K562 (cell line): ENCODE measurements at regions not wholly inside any gene's neighbourhood (a gene's known extent, or its start where the extent isn't known, plus 50 kb on each side); places are given as distances from the start of the nearest gene placed in this dataset.

Experiments
- ATAC-seq: fragments of 200-7000 bp; cut with Tn5 transposase; 3 replicates; pipeline ENCODE4 v1.9.1; 2020; ENCODE audit warnings: moderate library complexity
- BruUV-seq: library from RNA; stranded (reverse); fragments of 400-500 nt; replicated peaks from 2 replicates; lab custom pipeline; 2021; lab: Mats Ljungman, UMichigan
- CTCF ChIA-PET: fragments of 300-600 bp; formaldehyde crosslinking; extraction: SDS; loops from one replicate; lab custom pipeline; 2021; ENCODE audit warnings: low intra/inter-chr PET ratio; lab: Yijun Ruan, JAX
- POLR2A ChIA-PET: fragments of 300-600, 350-650 bp; sonication (Branson Sonifier 250); formaldehyde crosslinking; extraction: SDS; loops from one replicate; lab custom pipeline; 2021; ENCODE audit warnings: antibody characterized with exemption, inconsistent platforms; lab: Yijun Ruan, JAX
- DNase-seq, 4 experiments: peaks; one replicate each; pipeline versions ENCODE4 v3.0.0 to v3.0.0-alpha.2; 2011 to 2018; ENCODE audit warnings: low spot score in 3 of 4, mixed read lengths in 3 of 4; ENCODE audit errors: extremely low read depth in 1 of 4
- FAIRE-seq: peaks from 2 replicates; lab custom pipeline; 2011; peaks lifted over from hg19 to GRCh38; lab: Jason Lieb, UNC
- H2AFZ ChIP-seq: 2 replicates; pipeline ENCODE4 v1.6.0; 2011; ENCODE audit warnings: low read depth, low read length, control low read depth, inconsistent platforms
- H3K27ac ChIP-seq: fragments of 200-600 bp; 3 replicates; pipeline ENCODE4 v1.8.0; 2011; ENCODE audit warnings: low read depth, mild to moderate bottlenecking, control low read depth, inconsistent platforms, low read length, moderate library complexity, mixed read lengths; ENCODE audit errors: extremely low read depth
- H3K27me3 ChIP-seq, 2 experiments: fragments of 300-600 bp in 1 of 2; 2 replicates in 1 of 2; 3 replicates in 1 of 2; pipeline versions ENCODE4 v1.6.0 to v1.8.0; 2011; ENCODE audit warnings: inconsistent platforms in 2 of 2, low read length in 2 of 2, mild to moderate bottlenecking in 1 of 2, mixed read lengths in 1 of 2, moderate library complexity in 1 of 2; ENCODE audit not compliant: control insufficient read depth in 2 of 2, insufficient read depth in 2 of 2
- H3K36me3 ChIP-seq: fragments of 300-600 bp; 3 replicates; pipeline ENCODE4 v1.8.0; 2011; ENCODE audit warnings: mild to moderate bottlenecking, low read length, inconsistent platforms; ENCODE audit not compliant: control insufficient read depth, insufficient read depth
- H3K4me1 ChIP-seq, 2 experiments: fragments of 200-600 bp in 1 of 2; replicated peaks in 1 of 2; 2 replicates in 1 of 2; 3 replicates in 1 of 2; pipeline versions ENCODE4 v1.5.1 to v1.8.0; 2011; ENCODE audit warnings: inconsistent platforms in 2 of 2, low read length in 2 of 2, mild to moderate bottlenecking in 1 of 2, mixed read lengths in 1 of 2, moderate library complexity in 1 of 2; ENCODE audit not compliant: control insufficient read depth in 2 of 2, insufficient read depth in 2 of 2
- H3K4me2 ChIP-seq: 2 replicates; pipeline ENCODE4 v1.6.1; 2011; ENCODE audit warnings: low read length, control low read depth, inconsistent platforms, mixed read lengths; ENCODE audit not compliant: insufficient read depth
- H3K4me3 ChIP-seq: fragments of 200-600 bp; sonication (generic), shearing (Covaris generic); 2 replicates; pipeline ENCODE4 v1.5.1; 2016; ENCODE audit warnings: control low read depth, inconsistent platforms
- H3K79me2 ChIP-seq: fragments of 200-600 bp; 3 replicates; pipeline ENCODE4 v1.8.0; 2011; ENCODE audit warnings: low read length, inconsistent platforms; ENCODE audit not compliant: control insufficient read depth, insufficient read depth
- H3K9ac ChIP-seq, 2 experiments: 2 replicates each; pipeline versions ENCODE4 v1.6.0 to v1.6.1; 2011; ENCODE audit warnings: low read depth in 2 of 2, low read length in 2 of 2, control low read depth in 1 of 2, inconsistent platforms in 1 of 2, mild to moderate bottlenecking in 1 of 2, mixed read lengths in 1 of 2; ENCODE audit not compliant: insufficient read depth in 1 of 2
- H3K9me1 ChIP-seq: one replicate; pipeline ENCODE4 v1.6.0; 2011; ENCODE audit warnings: inconsistent platforms, mild to moderate bottlenecking, low read length, moderate library complexity; ENCODE audit not compliant: control insufficient read depth, insufficient read depth
- H3K9me3 ChIP-seq: replicated peaks from 2 replicates; pipeline ENCODE4 v1.5.1; 2011; ENCODE audit warnings: low read depth, low read length, inconsistent platforms; ENCODE audit not compliant: control insufficient read depth, insufficient read depth
- H4K20me1 ChIP-seq: replicated peaks from 2 replicates; pipeline ENCODE4 v1.6.1; 2011; ENCODE audit warnings: low read length, inconsistent platforms, mixed read lengths; ENCODE audit not compliant: control insufficient read depth, insufficient read depth
- ARHGAP35 ChIP-seq: fragments of 450-650 bp; IDR thresholded peaks from 2 replicates; pipeline ENCODE4 v1.6.1; 2018; ENCODE audit not compliant: partially characterized antibody
- ATF1 ChIP-seq, 2 experiments: fragments of 450-650 bp in 1 of 2; IDR thresholded peaks; 2 replicates each; pipeline ENCODE4 v1.6.1; 2016; ENCODE audit warnings: missing compliant biosample characterization in 1 of 2, missing genetic modification characterization in 1 of 2
- ELF2 ChIP-seq: fragments of 250-450 bp; sonication (Bioruptor Pico); IDR thresholded peaks from 2 replicates; pipeline ENCODE4 v1.5.0; 2021; ENCODE audit warnings: mild to moderate bottlenecking
- EP400 ChIP-seq: fragments of 450-650 bp; IDR thresholded peaks from 2 replicates; pipeline ENCODE4 v1.6.1; 2017; ENCODE audit warnings: antibody characterized with exemption, mild to moderate bottlenecking, moderate library complexity
- GABPA ChIP-seq: fragments of 200-800 bp; sonication (Bioruptor generic); conservative IDR thresholded peaks from 2 replicates; pipeline ENCODE4 v1.6.1; 2016; ENCODE audit warnings: low read depth, missing genetic modification characterization, missing compliant biosample characterization
- GATAD2B ChIP-seq: fragments of 450-650 bp; IDR thresholded peaks from 2 replicates; pipeline ENCODE4 v1.6.1; 2017; ENCODE audit warnings: mild to moderate bottlenecking, borderline replicate concordance
- KLF1 ChIP-seq: fragments of 450-650 bp; IDR thresholded peaks from 2 replicates; pipeline ENCODE4 v1.6.1; 2016; ENCODE audit warnings: missing genetic modification characterization, missing compliant biosample characterization
- MAFK ChIP-seq: IDR thresholded peaks from 2 replicates; pipeline ENCODE4 v1.6.1; 2011; ENCODE audit warnings: low read length, improper control_type of control experiment
- MYC ChIP-seq, 2 experiments: fragments of 250-450 bp in 1 of 2; sonication (Bioruptor Pico) in 1 of 2; IDR thresholded peaks; 2 replicates each; pipeline versions ENCODE4 v1.5.1 to v1.6.1; 2012 to 2021; ENCODE audit warnings: low read depth in 2 of 2, borderline replicate concordance in 1 of 2, improper control_type of control experiment in 1 of 2, low read length in 1 of 2, mild to moderate bottlenecking in 1 of 2, moderate library complexity in 1 of 2
- TCF15 ChIP-seq: fragments of 250-450 bp; sonication (Bioruptor Pico); IDR thresholded peaks from 2 replicates; pipeline ENCODE4 v1.8.0; 2022; ENCODE audit warnings: moderate library complexity, mild to moderate bottlenecking, inconsistent platforms
- ZNF408 ChIP-seq: fragments of 250-450 bp; sonication (Bioruptor Pico); IDR thresholded peaks from 2 replicates; pipeline ENCODE4 v1.4.0; 2020; ENCODE audit warnings: low read depth, mild to moderate bottlenecking, moderate library complexity
- WGBS: fragments of 100-300 bp; shearing (Covaris generic); methylation state at CpG from one replicate; pipeline ENCODE4 v1.1.6; 2016; ENCODE audit warnings: low coverage, mixed read lengths; ENCODE audit not compliant: insufficient coverage; ENCODE audit errors: missing lambda C conversion rate; 5-methylcytosine and 5-hydroxymethylcytosine counted together
- in situ Hi-C: fragments of 300-500 bp; cut with MboI; formaldehyde crosslinking; loops from 4 replicates; pipeline ENCODE4 v1.15.0; 2018; ENCODE audit warnings: inconsistent platforms, mixed read lengths
- intact Hi-C: fragments of 100-400 bp; cut with micrococcal nuclease; formaldehyde crosslinking; loops from 2 replicates; pipeline ENCODE4 v1.14.2; 2022
- TF ChIP-seq, protein P1 (sequence below): fragments of 450-650 bp; formaldehyde crosslinking; IDR thresholded peaks from 2 replicates; pipeline ENCODE4 v1.4.0; 2020; ENCODE audit warnings: mild to moderate bottlenecking, mixed read lengths
- TF ChIP-seq, protein P2 (sequence below), 2 experiments: fragments of 450-650 bp in 1 of 2; sonication (generic) in 1 of 2; formaldehyde crosslinking in 1 of 2; IDR thresholded peaks in 1 of 2; conservative IDR thresholded peaks in 1 of 2; 2 replicates each; pipeline versions ENCODE4 v1.6.1 to v1.8.1; 2016 to 2023; ENCODE audit warnings: mild to moderate bottlenecking in 2 of 2, moderate library complexity in 2 of 2, inconsistent platforms in 1 of 2, missing genetic modification reagents in 1 of 2
- TF ChIP-seq, protein P3 (sequence below): sonication (generic); formaldehyde crosslinking; IDR thresholded peaks from 2 replicates; pipeline ENCODE4 v1.9.0; 2022; ENCODE audit warnings: mild to moderate bottlenecking, missing genetic modification reagents
- TF ChIP-seq, protein P4 (sequence below): fragments of 200-400 bp; formaldehyde crosslinking; IDR thresholded peaks from 2 replicates; pipeline ENCODE4 v1.6.1; 2017; ENCODE audit warnings: mild to moderate bottlenecking, low read depth, low read length, moderate library complexity

- H2AFZ ChIP-seq = no peak overlapping the region
- ATAC-seq = no peak
- DNase-seq = no peak
- intact Hi-C loops (no loop called here), in situ Hi-C loops (no loop called here)
- H3K4me2 ChIP-seq = no peak overlapping the region
- no peaks in the 10 kb centered on the region for H4K20me1 ChIP-seq
- no peaks in the 10 kb centered on the region for H3K36me3 ChIP-seq
- ChIA-PET CTCF (no interaction called here), POLR2A (no interaction called here)
- no peak overlapping the region for H3K9ac ChIP-seq
- WGBS = 0% methylated on average over 5 of the region's 5 CpGs
- no peaks in the 10 kb centered on the region for H3K9me3 ChIP-seq
- no peaks in the 10 kb centered on the region for H3K27me3 ChIP-seq
- FAIRE-seq = no peak
- no peaks in the 10 kb centered on the region for H3K79me2 ChIP-seq
- H3K4me3 ChIP-seq = no peak overlapping the region
- no peaks in the 10 kb centered on the region for H3K4me1 ChIP-seq
- H3K27ac ChIP-seq = no peak overlapping the region
- BruUV-seq = no TSS peak
- no peaks in the 10 kb centered on the region for H3K9me1 ChIP-seq
- TF ChIP-seq KLF1 (tag) (no peak), ZNF408 (no peak), ATF1 (CRISPR knock-in tag; IDR thresholded peaks at IDR 0.05) (no peak), ATF1 (tag; IDR thresholded peaks at IDR 0.05) (no peak), GABPA (tag) (no peak), TCF15 (CRISPR knock-in tag) (no peak), MAFK (no peak), ELF2 (CRISPR knock-in tag) (no peak), MYC (IDR thresholded peaks at IDR 0.05; ENCODE audit: low read depth, low read length) (no peak), MYC (CRISPR knock-in tag; IDR thresholded peaks at IDR 0.05; ENCODE audit: borderline replicate concordance, low read depth) (no peak), ARHGAP35 (no peak), EP400 (no peak), GATAD2B (no peak)
- TF ChIP-seq, protein P1, sequence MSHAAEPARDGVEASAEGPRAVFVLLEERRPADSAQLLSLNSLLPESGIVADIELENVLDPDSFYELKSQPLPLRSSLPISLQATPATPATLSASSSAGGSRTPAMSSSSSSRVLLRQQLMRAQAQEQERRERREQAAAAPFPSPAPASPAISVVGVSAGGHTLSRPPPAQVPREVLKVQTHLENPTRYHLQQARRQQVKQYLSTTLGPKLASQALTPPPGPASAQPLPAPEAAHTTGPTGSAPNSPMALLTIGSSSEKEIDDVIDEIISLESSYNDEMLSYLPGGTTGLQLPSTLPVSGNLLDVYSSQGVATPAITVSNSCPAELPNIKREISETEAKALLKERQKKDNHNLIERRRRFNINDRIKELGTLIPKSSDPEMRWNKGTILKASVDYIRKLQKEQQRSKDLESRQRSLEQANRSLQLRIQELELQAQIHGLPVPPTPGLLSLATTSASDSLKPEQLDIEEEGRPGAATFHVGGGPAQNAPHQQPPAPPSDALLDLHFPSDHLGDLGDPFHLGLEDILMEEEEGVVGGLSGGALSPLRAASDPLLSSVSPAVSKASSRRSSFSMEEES (CRISPR knock-in tag) = no peak
- TF ChIP-seq, protein P2, sequence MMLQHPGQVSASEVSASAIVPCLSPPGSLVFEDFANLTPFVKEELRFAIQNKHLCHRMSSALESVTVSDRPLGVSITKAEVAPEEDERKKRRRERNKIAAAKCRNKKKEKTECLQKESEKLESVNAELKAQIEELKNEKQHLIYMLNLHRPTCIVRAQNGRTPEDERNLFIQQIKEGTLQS (IDR thresholded peaks at IDR 0.05) = no peak
- TF ChIP-seq, protein P2 (CRISPR knock-in tag; conservative IDR thresholded peaks at IDR 0.05) = no peak
- TF ChIP-seq, protein P3, sequence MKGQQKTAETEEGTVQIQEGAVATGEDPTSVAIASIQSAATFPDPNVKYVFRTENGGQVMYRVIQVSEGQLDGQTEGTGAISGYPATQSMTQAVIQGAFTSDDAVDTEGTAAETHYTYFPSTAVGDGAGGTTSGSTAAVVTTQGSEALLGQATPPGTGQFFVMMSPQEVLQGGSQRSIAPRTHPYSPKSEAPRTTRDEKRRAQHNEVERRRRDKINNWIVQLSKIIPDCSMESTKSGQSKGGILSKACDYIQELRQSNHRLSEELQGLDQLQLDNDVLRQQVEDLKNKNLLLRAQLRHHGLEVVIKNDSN (CRISPR knock-in tag) = no peak
- TF ChIP-seq, protein P4, sequence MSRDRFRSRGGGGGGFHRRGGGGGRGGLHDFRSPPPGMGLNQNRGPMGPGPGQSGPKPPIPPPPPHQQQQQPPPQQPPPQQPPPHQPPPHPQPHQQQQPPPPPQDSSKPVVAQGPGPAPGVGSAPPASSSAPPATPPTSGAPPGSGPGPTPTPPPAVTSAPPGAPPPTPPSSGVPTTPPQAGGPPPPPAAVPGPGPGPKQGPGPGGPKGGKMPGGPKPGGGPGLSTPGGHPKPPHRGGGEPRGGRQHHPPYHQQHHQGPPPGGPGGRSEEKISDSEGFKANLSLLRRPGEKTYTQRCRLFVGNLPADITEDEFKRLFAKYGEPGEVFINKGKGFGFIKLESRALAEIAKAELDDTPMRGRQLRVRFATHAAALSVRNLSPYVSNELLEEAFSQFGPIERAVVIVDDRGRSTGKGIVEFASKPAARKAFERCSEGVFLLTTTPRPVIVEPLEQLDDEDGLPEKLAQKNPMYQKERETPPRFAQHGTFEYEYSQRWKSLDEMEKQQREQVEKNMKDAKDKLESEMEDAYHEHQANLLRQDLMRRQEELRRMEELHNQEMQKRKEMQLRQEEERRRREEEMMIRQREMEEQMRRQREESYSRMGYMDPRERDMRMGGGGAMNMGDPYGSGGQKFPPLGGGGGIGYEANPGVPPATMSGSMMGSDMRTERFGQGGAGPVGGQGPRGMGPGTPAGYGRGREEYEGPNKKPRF = no peak
Observed at GRCh38 chr9:120137186-120137840, 442.7 kb downstream of the CDK5RAP2 start.
